GM23338 (cell line): ENCODE measurements at regions not wholly inside any gene's neighbourhood (a gene's known extent, or its start where the extent isn't known, plus 50 kb on each side); places are given as distances from the start of the nearest gene placed in this dataset.

Experiments used
- ATAC-seq: fragments of 200-7000 bp; cut with Tn5 transposase; 3 replicates; pipeline ENCODE4 v1.9.1; 2020
- DNase-seq: peaks from one replicate; pipeline ENCODE4 v3.0.0-alpha.2; 2015; ENCODE audit warnings: low spot score
- H2AFZ ChIP-seq: fragments of 200-600 bp; sonication (generic); 2 replicates; pipeline ENCODE4 v1.8.0; 2016; ENCODE audit warnings: antibody characterized with exemption, mild to moderate bottlenecking, moderate library complexity
- H3F3A ChIP-seq: fragments of 200-600 bp; sonication (generic); replicated peaks from 2 replicates; pipeline ENCODE4 v1.8.0; 2017; ENCODE audit warnings: antibody characterized with exemption, mixed run types, low read depth
- H3K27ac ChIP-seq: fragments of 200-600 bp; sonication (generic); 2 replicates; pipeline ENCODE4 v1.6.1; 2016; ENCODE audit warnings: low read depth
- H3K27me3 ChIP-seq: fragments of 200-600 bp; sonication (generic); 2 replicates; pipeline ENCODE4 v1.8.0; 2016; ENCODE audit warnings: mild to moderate bottlenecking, mixed run types, moderate library complexity; ENCODE audit not compliant: insufficient read depth
- H3K36me3 ChIP-seq: fragments of 200-600 bp; sonication (generic); 2 replicates; pipeline ENCODE4 v1.8.0; 2016; ENCODE audit warnings: mild to moderate bottlenecking; ENCODE audit not compliant: insufficient read depth
- H3K4me1 ChIP-seq: fragments of 200-600 bp; sonication (generic); 2 replicates; pipeline ENCODE4 v1.8.0; 2016; ENCODE audit warnings: mild to moderate bottlenecking, moderate library complexity; ENCODE audit not compliant: insufficient read depth
- H3K4me2 ChIP-seq: fragments of 200-600 bp; sonication (generic); 2 replicates; pipeline ENCODE4 v1.7.1; 2017; ENCODE audit warnings: mixed run types
- H3K4me3 ChIP-seq: fragments of 200-600 bp; sonication (generic); 2 replicates; pipeline ENCODE4 v1.6.1; 2016; ENCODE audit warnings: mixed run types
- H3K79me2 ChIP-seq: fragments of 200-600 bp; sonication (generic); replicated peaks from 2 replicates; pipeline ENCODE4 v1.8.0; 2017; ENCODE audit warnings: mild to moderate bottlenecking; ENCODE audit not compliant: insufficient read depth
- H3K9me2 ChIP-seq: fragments of 200-600 bp; sonication (generic); 2 replicates; pipeline ENCODE4 v1.8.0; 2017; ENCODE audit not compliant: insufficient read depth
- H4K20me1 ChIP-seq: fragments of 200-600 bp; sonication (generic); replicated peaks from 2 replicates; pipeline ENCODE4 v1.8.0; 2017; ENCODE audit warnings: mild to moderate bottlenecking; ENCODE audit not compliant: insufficient read depth
- H3K27ac Mint-ChIP-seq: 2 replicates; pipeline ENCODE4 v1.8.0; 2020; ENCODE audit warnings: inconsistent platforms, mild to moderate bottlenecking, moderate library complexity, mixed read lengths
- H3K27me3 Mint-ChIP-seq: 3 replicates; pipeline ENCODE4 v1.8.0; 2022; ENCODE audit warnings: low read depth, mild to moderate bottlenecking, moderate library complexity, mixed read lengths, inconsistent platforms; ENCODE audit not compliant: insufficient read depth, poor library complexity
- H3K36me3 Mint-ChIP-seq: 3 replicates; pipeline ENCODE4 v1.8.0; 2021; ENCODE audit warnings: low read depth, mild to moderate bottlenecking, inconsistent platforms, moderate library complexity, mixed read lengths
- H3K4me1 Mint-ChIP-seq: 3 replicates; pipeline ENCODE4 v1.8.0; 2020; ENCODE audit warnings: mild to moderate bottlenecking, inconsistent platforms, mixed read lengths
- H3K4me3 Mint-ChIP-seq: 3 replicates; pipeline ENCODE4 v1.8.0; 2021; ENCODE audit warnings: moderate library complexity, mild to moderate bottlenecking, inconsistent platforms, mixed read lengths
- H3K9me3 Mint-ChIP-seq: 3 replicates; pipeline ENCODE4 v1.8.0; 2020; ENCODE audit warnings: moderate library complexity, mild to moderate bottlenecking, inconsistent platforms, mixed read lengths
- CREB1 ChIP-seq: fragments of 250-450 bp; sonication (Bioruptor Pico); IDR thresholded peaks from 2 replicates; pipeline ENCODE4 v1.5.0; 2020; ENCODE audit warnings: low read depth, mild to moderate bottlenecking, moderate library complexity
- EZH2 ChIP-seq: fragments of 200-600 bp; sonication (generic); IDR thresholded peaks from one replicate; pipeline ENCODE4 v1.8.0; 2017; ENCODE audit warnings: antibody characterized with exemption, mild to moderate bottlenecking, low read depth; ENCODE audit not compliant: unreplicated experiment
- POLR2AphosphoS5 ChIP-seq: IDR thresholded peaks from 2 replicates; pipeline ENCODE4 v1.6.1; 2016; ENCODE audit warnings: antibody characterized with exemption, low read depth
- REST ChIP-seq: IDR thresholded peaks from one replicate; pipeline ENCODE4 v1.6.1; 2018; ENCODE audit warnings: antibody characterized with exemption; ENCODE audit not compliant: unreplicated experiment
- STAT1 ChIP-seq: IDR thresholded peaks from one replicate; pipeline ENCODE4 v1.6.1; 2016; ENCODE audit warnings: antibody characterized with exemption; ENCODE audit not compliant: unreplicated experiment
- TF ChIP-seq, protein P1 (sequence below): IDR thresholded peaks from 2 replicates; pipeline ENCODE4 v1.6.1; 2016; ENCODE audit warnings: antibody characterized with exemption
- TF ChIP-seq, protein P2 (sequence below), 2 experiments: fragments of 200-600 bp in 1 of 2; sonication (generic) in 1 of 2; conservative IDR thresholded peaks; 2 replicates each; pipeline versions ENCODE4 v1.5.1 to v1.6.1; 2016 to 2017; ENCODE audit warnings: antibody characterized with exemption in 2 of 2, low read depth in 2 of 2, mild to moderate bottlenecking in 2 of 2, moderate library complexity in 1 of 2
- TF ChIP-seq, protein P3 (sequence below): fragments of 250-450 bp; sonication (Bioruptor Pico); IDR thresholded peaks from 2 replicates; pipeline ENCODE4 v1.5.0; 2020; ENCODE audit warnings: mild to moderate bottlenecking, moderate library complexity

DNA sequence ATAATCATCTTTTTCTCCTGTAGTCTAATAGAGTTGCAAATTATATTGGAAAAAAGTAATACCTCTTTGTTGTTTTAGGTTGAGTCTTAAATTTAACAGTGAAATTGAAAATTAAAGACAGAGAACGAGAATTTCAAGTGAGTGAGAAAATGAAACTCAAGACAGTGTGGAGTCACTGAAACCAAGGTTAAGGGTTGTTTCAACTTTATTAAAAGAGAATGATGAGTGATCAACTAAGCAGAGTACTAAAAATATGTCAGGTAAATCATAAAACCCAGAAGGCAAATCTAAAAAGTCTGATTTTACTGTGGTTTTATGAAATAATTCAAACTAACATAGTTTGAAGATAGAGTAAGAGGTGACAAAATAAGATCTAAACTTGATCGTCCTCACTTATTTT is 782.5 kb upstream of the SEMA6D start (continued):
- TF ChIP-seq REST (no peak), EZH2 (no peak), POLR2AphosphoS5 (no peak)
- TF ChIP-seq, protein P1, sequence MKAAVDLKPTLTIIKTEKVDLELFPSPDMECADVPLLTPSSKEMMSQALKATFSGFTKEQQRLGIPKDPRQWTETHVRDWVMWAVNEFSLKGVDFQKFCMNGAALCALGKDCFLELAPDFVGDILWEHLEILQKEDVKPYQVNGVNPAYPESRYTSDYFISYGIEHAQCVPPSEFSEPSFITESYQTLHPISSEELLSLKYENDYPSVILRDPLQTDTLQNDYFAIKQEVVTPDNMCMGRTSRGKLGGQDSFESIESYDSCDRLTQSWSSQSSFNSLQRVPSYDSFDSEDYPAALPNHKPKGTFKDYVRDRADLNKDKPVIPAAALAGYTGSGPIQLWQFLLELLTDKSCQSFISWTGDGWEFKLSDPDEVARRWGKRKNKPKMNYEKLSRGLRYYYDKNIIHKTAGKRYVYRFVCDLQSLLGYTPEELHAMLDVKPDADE = no peak

DNA sequence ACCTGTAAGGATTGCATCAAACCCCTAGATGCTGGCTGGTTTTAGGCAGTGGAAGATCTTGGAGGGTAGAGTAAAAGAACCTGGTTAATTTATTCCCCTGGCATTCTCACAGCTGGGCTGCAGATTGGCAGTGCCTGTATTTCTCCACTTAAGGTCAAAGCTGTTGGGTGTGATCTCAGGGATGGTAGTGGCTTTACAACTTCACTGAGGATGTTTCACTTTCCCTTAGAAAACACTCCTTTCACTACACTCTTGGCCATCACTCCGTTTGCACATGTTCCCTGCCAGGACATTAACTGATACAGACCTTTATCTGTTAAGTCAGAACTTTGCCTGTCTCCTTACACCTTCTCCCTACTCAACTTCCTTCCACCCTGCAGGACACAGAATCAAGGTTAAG is 779.1 kb upstream of the SEMA6D start:
- no peaks in the 10 kb centered on the region for H3K27me3 Mint-ChIP-seq
- H2AFZ ChIP-seq = no peak overlapping the region
- DNase-seq = no peak
- ATAC-seq = no peak
- H3K4me1 ChIP-seq = no peaks in the 10 kb centered on the region
- no peak overlapping the region for H3K4me2 ChIP-seq
- H3K4me3 ChIP-seq = no peak overlapping the region
- no peaks in the 10 kb centered on the region for H3K9me2 ChIP-seq
- no peaks in the 10 kb centered on the region for H3F3A ChIP-seq
- H3K4me3 Mint-ChIP-seq = no peak overlapping the region
- no peaks in the 10 kb centered on the region for H3K36me3 ChIP-seq
- H3K36me3 Mint-ChIP-seq = no peaks in the 10 kb centered on the region
- H3K27me3 ChIP-seq = no peaks in the 10 kb centered on the region
- no peak overlapping the region for H3K27ac Mint-ChIP-seq
- H3K4me1 Mint-ChIP-seq = no peaks in the 10 kb centered on the region
- peaks cover 34% of the 10 kb centered on the region for H3K9me3 Mint-ChIP-seq
- H3K79me2 ChIP-seq = no peaks in the 10 kb centered on the region
- H3K27ac ChIP-seq = no peak overlapping the region
- H4K20me1 ChIP-seq = no peaks in the 10 kb centered on the region
- TF ChIP-seq, protein P1 = no peak
- TF ChIP-seq, protein P2, sequence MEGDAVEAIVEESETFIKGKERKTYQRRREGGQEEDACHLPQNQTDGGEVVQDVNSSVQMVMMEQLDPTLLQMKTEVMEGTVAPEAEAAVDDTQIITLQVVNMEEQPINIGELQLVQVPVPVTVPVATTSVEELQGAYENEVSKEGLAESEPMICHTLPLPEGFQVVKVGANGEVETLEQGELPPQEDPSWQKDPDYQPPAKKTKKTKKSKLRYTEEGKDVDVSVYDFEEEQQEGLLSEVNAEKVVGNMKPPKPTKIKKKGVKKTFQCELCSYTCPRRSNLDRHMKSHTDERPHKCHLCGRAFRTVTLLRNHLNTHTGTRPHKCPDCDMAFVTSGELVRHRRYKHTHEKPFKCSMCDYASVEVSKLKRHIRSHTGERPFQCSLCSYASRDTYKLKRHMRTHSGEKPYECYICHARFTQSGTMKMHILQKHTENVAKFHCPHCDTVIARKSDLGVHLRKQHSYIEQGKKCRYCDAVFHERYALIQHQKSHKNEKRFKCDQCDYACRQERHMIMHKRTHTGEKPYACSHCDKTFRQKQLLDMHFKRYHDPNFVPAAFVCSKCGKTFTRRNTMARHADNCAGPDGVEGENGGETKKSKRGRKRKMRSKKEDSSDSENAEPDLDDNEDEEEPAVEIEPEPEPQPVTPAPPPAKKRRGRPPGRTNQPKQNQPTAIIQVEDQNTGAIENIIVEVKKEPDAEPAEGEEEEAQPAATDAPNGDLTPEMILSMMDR (conservative IDR thresholded peaks at IDR 0.05; ENCODE audit: low read depth in 2 of 2) = no peak
- TF ChIP-seq CREB1 (CRISPR knock-in tag) (no peak), EZH2 (no peak), STAT1 (no peak)
- TF ChIP-seq, protein P3, sequence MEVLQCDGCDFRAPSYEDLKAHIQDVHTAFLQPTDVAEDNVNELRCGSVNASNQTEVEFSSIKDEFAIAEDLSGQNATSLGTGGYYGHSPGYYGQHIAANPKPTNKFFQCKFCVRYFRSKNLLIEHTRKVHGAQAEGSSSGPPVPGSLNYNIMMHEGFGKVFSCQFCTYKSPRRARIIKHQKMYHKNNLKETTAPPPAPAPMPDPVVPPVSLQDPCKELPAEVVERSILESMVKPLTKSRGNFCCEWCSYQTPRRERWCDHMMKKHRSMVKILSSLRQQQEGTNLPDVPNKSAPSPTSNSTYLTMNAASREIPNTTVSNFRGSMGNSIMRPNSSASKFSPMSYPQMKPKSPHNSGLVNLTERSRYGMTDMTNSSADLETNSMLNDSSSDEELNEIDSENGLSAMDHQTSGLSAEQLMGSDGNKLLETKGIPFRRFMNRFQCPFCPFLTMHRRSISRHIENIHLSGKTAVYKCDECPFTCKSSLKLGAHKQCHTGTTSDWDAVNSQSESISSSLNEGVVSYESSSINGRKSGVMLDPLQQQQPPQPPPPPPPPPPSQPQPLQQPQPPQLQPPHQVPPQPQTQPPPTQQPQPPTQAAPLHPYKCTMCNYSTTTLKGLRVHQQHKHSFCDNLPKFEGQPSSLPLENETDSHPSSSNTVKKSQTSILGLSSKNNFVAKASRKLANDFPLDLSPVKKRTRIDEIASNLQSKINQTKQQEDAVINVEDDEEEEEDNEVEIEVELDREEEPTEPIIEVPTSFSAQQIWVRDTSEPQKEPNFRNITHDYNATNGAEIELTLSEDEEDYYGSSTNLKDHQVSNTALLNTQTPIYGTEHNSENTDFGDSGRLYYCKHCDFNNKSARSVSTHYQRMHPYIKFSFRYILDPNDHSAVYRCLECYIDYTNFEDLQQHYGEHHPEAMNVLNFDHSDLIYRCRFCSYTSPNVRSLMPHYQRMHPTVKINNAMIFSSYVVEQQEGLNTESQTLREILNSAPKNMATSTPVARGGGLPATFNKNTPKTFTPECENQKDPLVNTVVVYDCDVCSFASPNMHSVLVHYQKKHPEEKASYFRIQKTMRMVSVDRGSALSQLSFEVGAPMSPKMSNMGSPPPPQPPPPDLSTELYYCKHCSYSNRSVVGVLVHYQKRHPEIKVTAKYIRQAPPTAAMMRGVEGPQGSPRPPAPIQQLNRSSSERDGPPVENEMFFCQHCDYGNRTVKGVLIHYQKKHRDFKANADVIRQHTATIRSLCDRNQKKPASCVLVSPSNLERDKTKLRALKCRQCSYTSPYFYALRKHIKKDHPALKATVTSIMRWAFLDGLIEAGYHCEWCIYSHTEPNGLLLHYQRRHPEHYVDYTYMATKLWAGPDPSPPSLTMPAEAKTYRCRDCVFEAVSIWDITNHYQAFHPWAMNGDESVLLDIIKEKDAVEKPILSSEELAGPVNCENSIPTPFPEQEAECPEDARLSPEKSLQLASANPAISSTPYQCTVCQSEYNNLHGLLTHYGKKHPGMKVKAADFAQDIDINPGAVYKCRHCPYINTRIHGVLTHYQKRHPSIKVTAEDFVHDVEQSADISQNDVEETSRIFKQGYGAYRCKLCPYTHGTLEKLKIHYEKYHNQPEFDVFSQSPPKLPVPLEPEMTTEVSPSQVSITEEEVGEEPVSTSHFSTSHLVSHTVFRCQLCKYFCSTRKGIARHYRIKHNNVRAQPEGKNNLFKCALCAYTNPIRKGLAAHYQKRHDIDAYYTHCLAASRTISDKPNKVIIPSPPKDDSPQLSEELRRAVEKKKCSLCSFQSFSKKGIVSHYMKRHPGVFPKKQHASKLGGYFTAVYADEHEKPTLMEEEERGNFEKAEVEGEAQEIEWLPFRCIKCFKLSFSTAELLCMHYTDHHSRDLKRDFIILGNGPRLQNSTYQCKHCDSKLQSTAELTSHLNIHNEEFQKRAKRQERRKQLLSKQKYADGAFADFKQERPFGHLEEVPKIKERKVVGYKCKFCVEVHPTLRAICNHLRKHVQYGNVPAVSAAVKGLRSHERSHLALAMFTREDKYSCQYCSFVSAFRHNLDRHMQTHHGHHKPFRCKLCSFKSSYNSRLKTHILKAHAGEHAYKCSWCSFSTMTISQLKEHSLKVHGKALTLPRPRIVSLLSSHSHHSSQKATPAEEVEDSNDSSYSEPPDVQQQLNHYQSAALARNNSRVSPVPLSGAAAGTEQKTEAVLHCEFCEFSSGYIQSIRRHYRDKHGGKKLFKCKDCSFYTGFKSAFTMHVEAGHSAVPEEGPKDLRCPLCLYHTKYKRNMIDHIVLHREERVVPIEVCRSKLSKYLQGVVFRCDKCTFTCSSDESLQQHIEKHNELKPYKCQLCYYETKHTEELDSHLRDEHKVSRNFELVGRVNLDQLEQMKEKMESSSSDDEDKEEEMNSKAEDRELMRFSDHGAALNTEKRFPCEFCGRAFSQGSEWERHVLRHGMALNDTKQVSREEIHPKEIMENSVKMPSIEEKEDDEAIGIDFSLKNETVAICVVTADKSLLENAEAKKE (CRISPR knock-in tag) = no peak
